ENCODE measurements at regions not wholly inside any gene's neighbourhood (a gene's known extent, or its start where the extent isn't known, plus 50 kb on each side); places are given as distances from the start of the nearest gene placed in this dataset.

- TF ChIP-seq ZNF548 (tag by site-specific recombination; IDR thresholded peaks at IDR 0.05) (no peak), ZNF510 (tag by site-specific recombination; IDR thresholded peaks at IDR 0.05; ENCODE audit: insufficient replicate concordance) (no peak)
Observed at GRCh38 chr13:34657716-34658115, 284.4 kb upstream of the NBEA start.
